ENCODE measurements at regions not wholly inside any gene's neighbourhood (a gene's known extent, or its start where the extent isn't known, plus 50 kb on each side); places are given as distances from the start of the nearest gene placed in this dataset.

GRCh38 chr12:24643120-24644119 is 305.5 kb downstream of the BCAT1 start:
- H3K9ac ChIP-seq (ENCODE audit: low read length): no peak overlapping the region
- TF ChIP-seq, protein P1, sequence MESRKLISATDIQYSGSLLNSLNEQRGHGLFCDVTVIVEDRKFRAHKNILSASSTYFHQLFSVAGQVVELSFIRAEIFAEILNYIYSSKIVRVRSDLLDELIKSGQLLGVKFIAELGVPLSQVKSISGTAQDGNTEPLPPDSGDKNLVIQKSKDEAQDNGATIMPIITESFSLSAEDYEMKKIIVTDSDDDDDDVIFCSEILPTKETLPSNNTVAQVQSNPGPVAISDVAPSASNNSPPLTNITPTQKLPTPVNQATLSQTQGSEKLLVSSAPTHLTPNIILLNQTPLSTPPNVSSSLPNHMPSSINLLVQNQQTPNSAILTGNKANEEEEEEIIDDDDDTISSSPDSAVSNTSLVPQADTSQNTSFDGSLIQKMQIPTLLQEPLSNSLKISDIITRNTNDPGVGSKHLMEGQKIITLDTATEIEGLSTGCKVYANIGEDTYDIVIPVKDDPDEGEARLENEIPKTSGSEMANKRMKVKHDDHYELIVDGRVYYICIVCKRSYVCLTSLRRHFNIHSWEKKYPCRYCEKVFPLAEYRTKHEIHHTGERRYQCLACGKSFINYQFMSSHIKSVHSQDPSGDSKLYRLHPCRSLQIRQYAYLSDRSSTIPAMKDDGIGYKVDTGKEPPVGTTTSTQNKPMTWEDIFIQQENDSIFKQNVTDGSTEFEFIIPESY (IDR thresholded peaks at IDR 0.05; ENCODE audit: extremely low read depth, insufficient replicate concordance, low read length): no peak
- TF ChIP-seq POLR2A (IDR thresholded peaks at IDR 0.05; ENCODE audit: borderline replicate concordance, extremely low read depth, insufficient read depth, insufficient read length) (no peak), CEBPB (IDR thresholded peaks at IDR 0.05; ENCODE audit: low read depth) (no peak), FOSL1 (IDR thresholded peaks at IDR 0.05; ENCODE audit: low read depth) (no peak), YY1 (IDR thresholded peaks at IDR 0.05; ENCODE audit: extremely low read depth, insufficient replicate concordance, low read depth, low read length) (no peak), EZH2phosphoT487 (IDR thresholded peaks at IDR 0.05; ENCODE audit: borderline replicate concordance) (no peak)
- TF ChIP-seq, protein P2, sequence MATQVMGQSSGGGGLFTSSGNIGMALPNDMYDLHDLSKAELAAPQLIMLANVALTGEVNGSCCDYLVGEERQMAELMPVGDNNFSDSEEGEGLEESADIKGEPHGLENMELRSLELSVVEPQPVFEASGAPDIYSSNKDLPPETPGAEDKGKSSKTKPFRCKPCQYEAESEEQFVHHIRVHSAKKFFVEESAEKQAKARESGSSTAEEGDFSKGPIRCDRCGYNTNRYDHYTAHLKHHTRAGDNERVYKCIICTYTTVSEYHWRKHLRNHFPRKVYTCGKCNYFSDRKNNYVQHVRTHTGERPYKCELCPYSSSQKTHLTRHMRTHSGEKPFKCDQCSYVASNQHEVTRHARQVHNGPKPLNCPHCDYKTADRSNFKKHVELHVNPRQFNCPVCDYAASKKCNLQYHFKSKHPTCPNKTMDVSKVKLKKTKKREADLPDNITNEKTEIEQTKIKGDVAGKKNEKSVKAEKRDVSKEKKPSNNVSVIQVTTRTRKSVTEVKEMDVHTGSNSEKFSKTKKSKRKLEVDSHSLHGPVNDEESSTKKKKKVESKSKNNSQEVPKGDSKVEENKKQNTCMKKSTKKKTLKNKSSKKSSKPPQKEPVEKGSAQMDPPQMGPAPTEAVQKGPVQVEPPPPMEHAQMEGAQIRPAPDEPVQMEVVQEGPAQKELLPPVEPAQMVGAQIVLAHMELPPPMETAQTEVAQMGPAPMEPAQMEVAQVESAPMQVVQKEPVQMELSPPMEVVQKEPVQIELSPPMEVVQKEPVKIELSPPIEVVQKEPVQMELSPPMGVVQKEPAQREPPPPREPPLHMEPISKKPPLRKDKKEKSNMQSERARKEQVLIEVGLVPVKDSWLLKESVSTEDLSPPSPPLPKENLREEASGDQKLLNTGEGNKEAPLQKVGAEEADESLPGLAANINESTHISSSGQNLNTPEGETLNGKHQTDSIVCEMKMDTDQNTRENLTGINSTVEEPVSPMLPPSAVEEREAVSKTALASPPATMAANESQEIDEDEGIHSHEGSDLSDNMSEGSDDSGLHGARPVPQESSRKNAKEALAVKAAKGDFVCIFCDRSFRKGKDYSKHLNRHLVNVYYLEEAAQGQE (IDR thresholded peaks at IDR 0.05; ENCODE audit: low read depth): no peak
- no peaks in the 10 kb centered on the region for H3K4me1 ChIP-seq (ENCODE audit: control insufficient read depth in 1 of 2, insufficient read depth in 2 of 2, low read length in 2 of 2)
- H3K4me2 ChIP-seq (ENCODE audit: low read length): no peak overlapping the region
- no peaks in the 10 kb centered on the region for H3K9me2 ChIP-seq (ENCODE audit: insufficient read depth)
- ChIA-PET POLR2A (no interaction called here), CTCF (no interaction called here), RAD21 (ENCODE audit: low non-redundant PET in 1 of 2, low total read pairs in 2 of 2, uncharacterized antibody in 2 of 2, unreplicated experiment in 2 of 2) (no interaction called here)
- no peak overlapping the region for H2AFZ ChIP-seq (ENCODE audit: low read depth, low read length, poor library complexity, severe bottlenecking)
- H3K27ac ChIP-seq (ENCODE audit: low read depth, low read length): no peak overlapping the region
- BruUV-seq (replicated peaks): no TSS peak
- no peaks in the 10 kb centered on the region for H3K36me3 ChIP-seq (ENCODE audit: control insufficient read depth in 1 of 2, insufficient read depth in 2 of 2, low read length in 2 of 2)
- no peak overlapping the region for H3K4me3 ChIP-seq (replicated peaks in 1 of 2; ENCODE audit: low read depth in 1 of 2, low read length in 2 of 2)
- H3K9me3 ChIP-seq (ENCODE audit: control insufficient read depth in 1 of 2, insufficient read depth in 1 of 2, low read depth in 1 of 2, low read length in 2 of 2): peaks cover 11 to 17% of the 10 kb centered on the region in 2 experiments; a peak in 2 of 4 replicates
- no peak for ATAC-seq
- no peak for DNase-seq (ENCODE audit: low read depth, low spot score)
- no peaks in the 10 kb centered on the region for H4K20me1 ChIP-seq (ENCODE audit: insufficient read depth)
- no peaks in the 10 kb centered on the region for H3K27me3 ChIP-seq (ENCODE audit: insufficient read depth, low read length)
- intact Hi-C loops (cut with micrococcal nuclease): no loop called here
- H3K79me2 ChIP-seq (ENCODE audit: insufficient read depth, low read length): no peaks in the 10 kb centered on the region

Measured in HCT116 (cell line).